NCI-H2196 (cell line): ENCODE measurements at regions not wholly inside any gene's neighbourhood (a gene's known extent, or its start where the extent isn't known, plus 50 kb on each side); places are given as distances from the start of the nearest gene placed in this dataset.

Experiments
- DNase-seq: peaks from one replicate; lab custom pipeline; 2025; ENCODE audit not compliant: unreplicated experiment; lab: John Stamatoyannopoulos, UW

- no peak for DNase-seq
Measured at GRCh38 chr18:38019292-38019691, 453.7 kb upstream of the CELF4 start.

GRCh38 chr18:38010971-38011857 lies 445.6 kb upstream of the CELF4 start:
- no peak for DNase-seq

GRCh38 chr18:38010037-38010436 lies 444.4 kb upstream of the CELF4 start:
- no peak for DNase-seq

GRCh38 chr18:38009320-38009719 lies 443.7 kb upstream of the CELF4 start:
- no peak for DNase-seq

GRCh38 chr18:38007676-38008330 lies 442.2 kb upstream of the CELF4 start:
- no peak for DNase-seq

- DNase-seq, result no peak
Measured at GRCh38 chr18:38007026-38007425, 441.4 kb upstream of the CELF4 start.

GRCh38 chr18:38006541-38006940 lies 440.9 kb upstream of the CELF4 start:
- DNase-seq, result no peak

- no peak for DNase-seq
Measured at GRCh38 chr18:37997695-37998094, 432.1 kb upstream of the CELF4 start.

GRCh38 chr18:37987901-37988300 lies 422.3 kb upstream of the CELF4 start:
- DNase-seq, result no peak

- DNase-seq, result no peak
Measured at GRCh38 chr18:37986665-37987064, 421.1 kb upstream of the CELF4 start.

GRCh38 chr18:37985126-37985525 lies 419.5 kb upstream of the CELF4 start:
- no peak for DNase-seq

- DNase-seq, result no peak
Measured at GRCh38 chr18:37980556-37980955, 415.0 kb upstream of the CELF4 start.

- no peak for DNase-seq
Measured at GRCh38 chr18:37975446-37975845, 409.8 kb upstream of the CELF4 start.

- DNase-seq, result no peak
Measured at GRCh38 chr18:37967261-37967660, 401.7 kb upstream of the CELF4 start.

GRCh38 chr18:37965572-37965970 lies 400.0 kb upstream of the CELF4 start:
- DNase-seq, result no peak

- DNase-seq, result no peak
Measured at GRCh38 chr18:37964885-37965571, 399.4 kb upstream of the CELF4 start.

- no peak for DNase-seq
Measured at GRCh38 chr18:37963837-37964236, 398.2 kb upstream of the CELF4 start.

GRCh38 chr18:37962316-37962966 lies 396.8 kb upstream of the CELF4 start:
- no peak for DNase-seq

- no peak for DNase-seq
Measured at GRCh38 chr18:37958499-37958898, 392.9 kb upstream of the CELF4 start.

GRCh38 chr18:37956902-37957301 lies 391.3 kb upstream of the CELF4 start:
- DNase-seq, result no peak

- no peak for DNase-seq
Measured at GRCh38 chr18:37956020-37956419, 390.4 kb upstream of the CELF4 start.
